WI38 (cell line): ENCODE measurements at regions not wholly inside any gene's neighbourhood (a gene's known extent, or its start where the extent isn't known, plus 50 kb on each side); places are given as distances from the start of the nearest gene placed in this dataset.

Experiments used
- H3K4me3 ChIP-seq: 2 replicates; pipeline ENCODE4 v1.5.1; 2011; ENCODE audit warnings: low read depth, mild to moderate bottlenecking, control low read depth, low read length
- TF ChIP-seq, protein P1 (sequence below): IDR thresholded peaks from 2 replicates; pipeline ENCODE4 v1.5.1; 2012; ENCODE audit warnings: low read depth, mild to moderate bottlenecking, control low read depth, low read length

GRCh38 chr3:107939691-107940442 lies 151.0 kb downstream of the CD47 start:
- TF ChIP-seq, protein P1, sequence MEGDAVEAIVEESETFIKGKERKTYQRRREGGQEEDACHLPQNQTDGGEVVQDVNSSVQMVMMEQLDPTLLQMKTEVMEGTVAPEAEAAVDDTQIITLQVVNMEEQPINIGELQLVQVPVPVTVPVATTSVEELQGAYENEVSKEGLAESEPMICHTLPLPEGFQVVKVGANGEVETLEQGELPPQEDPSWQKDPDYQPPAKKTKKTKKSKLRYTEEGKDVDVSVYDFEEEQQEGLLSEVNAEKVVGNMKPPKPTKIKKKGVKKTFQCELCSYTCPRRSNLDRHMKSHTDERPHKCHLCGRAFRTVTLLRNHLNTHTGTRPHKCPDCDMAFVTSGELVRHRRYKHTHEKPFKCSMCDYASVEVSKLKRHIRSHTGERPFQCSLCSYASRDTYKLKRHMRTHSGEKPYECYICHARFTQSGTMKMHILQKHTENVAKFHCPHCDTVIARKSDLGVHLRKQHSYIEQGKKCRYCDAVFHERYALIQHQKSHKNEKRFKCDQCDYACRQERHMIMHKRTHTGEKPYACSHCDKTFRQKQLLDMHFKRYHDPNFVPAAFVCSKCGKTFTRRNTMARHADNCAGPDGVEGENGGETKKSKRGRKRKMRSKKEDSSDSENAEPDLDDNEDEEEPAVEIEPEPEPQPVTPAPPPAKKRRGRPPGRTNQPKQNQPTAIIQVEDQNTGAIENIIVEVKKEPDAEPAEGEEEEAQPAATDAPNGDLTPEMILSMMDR: no peak
- H3K4me3 ChIP-seq: no peak overlapping the region

- TF ChIP-seq, protein P1: peak; percentile 36; the same call in 1 of the 2 replicates
- H3K4me3 ChIP-seq: no peak overlapping the region
These were observed 152.7 kb downstream of the CD47 start for GRCh38 chr3:107938143-107938542.

DNA sequence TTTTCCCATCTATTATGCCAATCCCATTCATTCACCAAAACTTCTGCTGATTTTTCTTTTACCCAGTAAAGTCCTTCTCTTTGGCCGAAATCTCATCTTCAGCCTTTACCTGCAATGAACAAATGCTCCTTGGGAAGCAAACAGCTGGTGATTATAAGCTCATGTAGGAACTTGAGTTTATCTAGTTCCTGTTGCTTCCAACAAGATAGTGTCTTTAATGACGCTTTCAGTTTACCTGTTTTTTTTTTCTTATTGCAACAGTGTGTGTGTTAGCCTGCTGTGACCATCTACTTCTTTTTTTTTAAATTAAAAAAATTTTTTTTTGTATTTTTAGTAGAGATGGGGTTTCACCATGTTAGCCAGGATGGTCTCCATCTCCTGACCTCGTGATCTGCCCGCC lies 156.0 kb downstream of the CD47 start:
- TF ChIP-seq, protein P1: no peak
- H3K4me3 ChIP-seq: no peak overlapping the region

GRCh38 chr3:107933450-107933849 lies 157.4 kb downstream of the CD47 start:
- TF ChIP-seq, protein P1: no peak
- H3K4me3 ChIP-seq: no peak overlapping the region

DNA sequence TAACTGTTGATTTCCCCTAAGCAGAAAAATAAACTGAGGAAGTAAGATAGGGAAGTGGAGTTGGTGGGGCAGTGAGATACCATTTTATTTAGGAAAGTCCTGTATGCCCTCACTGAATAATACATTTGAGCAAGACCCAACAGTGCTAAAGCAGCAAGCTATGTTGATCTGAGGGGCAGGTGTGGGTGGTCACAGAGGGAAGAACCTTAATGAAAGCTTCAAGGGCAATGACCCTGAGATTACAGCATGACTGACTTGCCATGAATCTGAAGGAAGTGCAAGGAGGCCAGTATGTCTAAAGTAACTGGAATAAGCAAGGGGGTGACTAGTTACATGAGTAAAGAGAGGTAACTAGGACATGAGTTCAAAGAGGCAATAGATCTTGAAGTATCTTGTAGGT lies 159.5 kb downstream of the CD47 start:
- TF ChIP-seq, protein P1: no peak
- H3K4me3 ChIP-seq: no peak overlapping the region

DNA sequence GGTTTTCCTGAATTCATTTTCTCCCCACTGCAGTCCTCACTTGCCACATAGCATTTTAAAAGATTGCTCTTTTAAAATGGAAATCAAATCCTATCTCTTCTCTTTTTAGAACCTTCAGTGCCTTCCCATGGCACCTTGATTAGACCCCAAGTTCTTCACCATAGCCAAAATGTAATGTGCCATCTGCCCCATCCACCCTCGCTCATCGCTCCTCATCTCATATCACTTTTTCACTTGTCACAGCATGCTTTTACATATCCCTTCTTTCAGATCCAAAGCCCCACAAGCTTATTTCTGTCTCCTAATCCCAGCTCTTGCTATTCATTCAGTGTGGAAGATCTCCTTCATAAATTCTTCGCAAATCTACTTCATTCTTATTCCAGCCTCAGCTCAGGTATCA lies 161.7 kb downstream of the CD47 start:
- no peak overlapping the region for H3K4me3 ChIP-seq
- TF ChIP-seq, protein P1: no peak

DNA sequence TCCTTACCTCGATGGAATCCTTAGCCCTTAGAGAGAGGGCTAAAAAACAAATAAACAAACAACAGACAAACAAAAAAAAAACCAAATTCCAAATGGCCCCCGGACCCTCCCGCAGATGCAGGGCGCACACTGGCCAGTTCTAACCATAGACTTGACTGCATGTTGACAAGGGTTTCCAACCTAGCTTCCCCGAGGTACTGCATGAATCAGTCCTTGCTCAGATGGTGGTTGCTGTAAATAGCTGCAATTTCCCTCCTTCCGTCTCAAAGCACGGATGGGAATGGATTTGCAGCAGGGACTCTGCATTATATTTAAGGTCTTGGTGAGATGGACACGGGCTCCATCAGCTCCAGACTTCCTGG lies 162.8 kb downstream of the CD47 start:
- H3K4me3 ChIP-seq: peak overlapping the region; percentile 59
- TF ChIP-seq, protein P1: no peak
